IMR-90 (cell line): ENCODE measurements at regions not wholly inside any gene's neighbourhood (a gene's known extent, or its start where the extent isn't known, plus 50 kb on each side); places are given as distances from the start of the nearest gene placed in this dataset.
"Not testable (repeated sequence)": the region's sequence is repeated elsewhere in the genome, so short reads cannot be mapped to it uniquely, and the experiment has no call there.

Experiments
- ATAC-seq: fragments of 200-7000 bp; cut with Tn5 transposase; 2 replicates; pipeline ENCODE4 v1.9.1; 2020; ENCODE audit warnings: low read depth, mild to moderate bottlenecking, moderate library complexity
- BruUV-seq: library from RNA; stranded (reverse); fragments of 400-500 nt; replicated peaks from 2 replicates; lab custom pipeline; 2021; lab: Mats Ljungman, UMichigan
- CTCF ChIA-PET: fragments of 300-600 bp; formaldehyde crosslinking; extraction: SDS; loops from one replicate; lab custom pipeline; 2021; ENCODE audit warnings: antibody characterized with exemption; lab: Yijun Ruan, JAX
- POLR2A ChIA-PET: fragments of 300-600 bp; sonication (Branson Sonifier 250); formaldehyde crosslinking; loops from one replicate; lab custom pipeline; 2022; ENCODE audit warnings: antibody characterized with exemption; ENCODE audit not compliant: unreplicated experiment; lab: Charles Lee
- DNase-seq: peaks from one replicate; pipeline ENCODE4 v3.0.0; 2013
- H2AFZ ChIP-seq: replicated peaks from 2 replicates; pipeline ENCODE3; 2013; ENCODE audit warnings: low read length, mild to moderate bottlenecking; ENCODE audit not compliant: poor library complexity
- H2AK5ac ChIP-seq: 2 replicates; pipeline ENCODE4 v1.6.1; 2013; ENCODE audit warnings: low read depth, low read length, inconsistent platforms
- H2AK9ac ChIP-seq: replicated peaks from 2 replicates; pipeline ENCODE3; 2013; ENCODE audit warnings: mild to moderate bottlenecking, low read depth, low read length, moderate library complexity; ENCODE audit not compliant: poor library complexity
- H2BK120ac ChIP-seq: 2 replicates; pipeline ENCODE4 v1.6.1; 2013; ENCODE audit warnings: low read depth, low read length, inconsistent platforms
- H2BK15ac ChIP-seq: 3 replicates; pipeline ENCODE4 v1.6.1; 2013; ENCODE audit warnings: low read depth, low read length, inconsistent platforms
- H2BK20ac ChIP-seq: 2 replicates; pipeline ENCODE4 v1.6.1; 2013; ENCODE audit warnings: low read depth, mild to moderate bottlenecking, inconsistent platforms, low read length, moderate library complexity
- H2BK5ac ChIP-seq: 2 replicates; pipeline ENCODE4 v1.6.1; 2013; ENCODE audit warnings: mild to moderate bottlenecking, low read depth, low read length, inconsistent platforms; ENCODE audit not compliant: poor library complexity, severe bottlenecking
- H3K14ac ChIP-seq: replicated peaks from 2 replicates; pipeline ENCODE4 v1.6.1; 2013; ENCODE audit warnings: low read depth, low read length, inconsistent platforms
- H3K18ac ChIP-seq: 2 replicates; pipeline ENCODE4 v1.6.1; 2013; ENCODE audit warnings: low read depth, low read length, control low read depth
- H3K23ac ChIP-seq: 2 replicates; pipeline ENCODE4 v1.6.1; 2013; ENCODE audit warnings: low read depth, low read length, inconsistent platforms
- H3K27ac ChIP-seq: 2 replicates; pipeline ENCODE4 v1.5.1; 2013; ENCODE audit warnings: mild to moderate bottlenecking, control low read depth, low read length; ENCODE audit not compliant: insufficient read depth
- H3K27me3 ChIP-seq: 2 replicates; pipeline ENCODE4 v1.6.1; 2013; ENCODE audit warnings: low read length; ENCODE audit not compliant: control insufficient read depth, insufficient read depth
- H3K36me3 ChIP-seq: 2 replicates; pipeline ENCODE4 v1.6.1; 2013; ENCODE audit warnings: low read length, mixed read lengths; ENCODE audit not compliant: control insufficient read depth, insufficient read depth
- H3K4ac ChIP-seq: 2 replicates; pipeline ENCODE4 v1.6.1; 2013; ENCODE audit warnings: low read depth, low read length, inconsistent platforms
- H3K4me1 ChIP-seq: 2 replicates; pipeline ENCODE4 v1.6.1; 2013; ENCODE audit warnings: low read length, mixed read lengths; ENCODE audit not compliant: control insufficient read depth, insufficient read depth
- H3K4me2 ChIP-seq: 2 replicates; pipeline ENCODE4 v1.6.1; 2013; ENCODE audit warnings: low read depth, mild to moderate bottlenecking, control low read depth, low read length, moderate library complexity
- H3K4me3 ChIP-seq: 2 replicates; pipeline ENCODE4 v1.5.1; 2013; ENCODE audit warnings: low read depth, mild to moderate bottlenecking, control low read depth, low read length, moderate library complexity; ENCODE audit not compliant: insufficient read depth
- H3K56ac ChIP-seq: 2 replicates; pipeline ENCODE4 v1.6.1; 2013; ENCODE audit warnings: low read length, inconsistent platforms; ENCODE audit not compliant: insufficient read depth; ENCODE audit errors: extremely low read depth
- H3K79me1 ChIP-seq, 2 experiments: 2 replicates each; pipeline ENCODE4 v1.6.1; 2013; ENCODE audit warnings: low read length in 2 of 2, inconsistent platforms in 1 of 2, low read depth in 1 of 2
- H3K9ac ChIP-seq: 2 replicates; pipeline ENCODE4 v1.6.1; 2013; ENCODE audit warnings: low read depth, low read length, control low read depth
- H3K9me1 ChIP-seq: 2 replicates; pipeline ENCODE4 v1.6.1; 2013; ENCODE audit warnings: low read length, inconsistent platforms; ENCODE audit not compliant: insufficient read depth
- H3K9me3 ChIP-seq: 2 replicates; pipeline ENCODE4 v1.6.1; 2013; ENCODE audit warnings: low read length; ENCODE audit not compliant: control insufficient read depth, insufficient read depth
- H4K20me1 ChIP-seq: 2 replicates; pipeline ENCODE4 v1.6.1; 2013; ENCODE audit warnings: low read length, inconsistent platforms; ENCODE audit not compliant: insufficient read depth
- H4K5ac ChIP-seq: 2 replicates; pipeline ENCODE4 v1.6.1; 2013; ENCODE audit warnings: mild to moderate bottlenecking, low read depth, low read length, control low read depth
- H4K8ac ChIP-seq, 2 experiments: 2 replicates each; pipeline ENCODE4 v1.6.1; 2013; ENCODE audit warnings: low read depth in 2 of 2, low read length in 2 of 2, control low read depth in 1 of 2, inconsistent platforms in 1 of 2
- H4K91ac ChIP-seq: 2 replicates; pipeline ENCODE4 v1.6.1; 2013; ENCODE audit warnings: low read depth, low read length, inconsistent platforms; ENCODE audit not compliant: insufficient read depth
- CEBPB ChIP-seq: IDR thresholded peaks from 2 replicates; pipeline ENCODE4 v1.6.1; 2012; ENCODE audit warnings: low read depth, low read length, improper control_type of control experiment
- MXI1 ChIP-seq: IDR thresholded peaks from 2 replicates; pipeline ENCODE4 v1.6.1; 2012; ENCODE audit warnings: low read depth, mild to moderate bottlenecking, low read length, moderate library complexity, borderline replicate concordance
- RFX5 ChIP-seq: IDR thresholded peaks from 2 replicates; pipeline ENCODE4 v1.8.0; 2012; ENCODE audit warnings: low read depth, mild to moderate bottlenecking, low read length, moderate library complexity
- WGBS, 2 experiments: methylation state at CpG; one replicate each; pipeline versions ENCODE4 v1.1.5 to v1.1.7; 2013; ENCODE audit warnings: missing lambda C conversion rate in 2 of 2; ENCODE audit not compliant: insufficient read length in 1 of 2; ENCODE audit errors: extremely low coverage in 2 of 2; 5-methylcytosine and 5-hydroxymethylcytosine counted together
- dilution Hi-C: fragments of 300-500 bp; cut with HindIII; formaldehyde crosslinking; loops from one replicate; pipeline ENCODE4 v1.14.3; 2018; ENCODE audit warnings: low sequenced_read_pairs; ENCODE audit not compliant: unreplicated experiment
- in situ Hi-C: fragments of 300-500 bp; cut with MboI; formaldehyde crosslinking; loops from 3 replicates; pipeline ENCODE4 v1.14.3; 2019; ENCODE audit warnings: low sequenced_read_pairs, inconsistent platforms, mixed read lengths
- intact Hi-C: fragments of 100-400 bp; cut with micrococcal nuclease; formaldehyde crosslinking; loops from 2 replicates; pipeline ENCODE4 v1.10.0; 2022

DNA sequence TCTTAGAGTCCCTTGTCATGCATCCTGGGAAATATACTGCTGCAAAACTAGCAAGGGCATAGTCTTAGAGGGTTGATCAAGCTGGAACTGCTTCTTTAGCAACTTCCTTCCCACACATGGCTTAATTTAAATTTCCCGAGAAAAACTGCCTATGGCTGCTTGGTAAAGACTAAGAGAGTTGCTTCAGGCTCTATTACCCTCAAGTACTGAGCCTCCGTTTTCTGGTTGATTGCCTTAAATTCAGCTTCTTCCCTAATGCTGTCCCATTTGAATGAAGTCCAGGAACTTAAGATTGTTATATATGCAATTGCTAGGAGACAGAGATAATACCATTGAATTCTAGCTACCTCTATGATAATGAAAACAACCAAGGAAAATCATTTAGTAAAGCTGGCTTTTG is 385.7 kb upstream of the CYLC2 start:
- CTCF ChIA-PET = no interaction called here
- Histone ChIP-seq H2AK5ac (no peak overlapping the region), H3K4me2 (no peak overlapping the region), H2BK5ac (no peak overlapping the region), H2BK20ac (no peak overlapping the region), H3K36me3 (no peaks in the 10 kb centered on the region), H4K8ac (no peak overlapping the region), H4K91ac (no peak overlapping the region), H3K23ac (no peak overlapping the region), H3K79me1 (no peaks in the 10 kb centered on the region), H3K9me1 (no peaks in the 10 kb centered on the region), H3K4me1 (no peaks in the 10 kb centered on the region), H4K5ac (no peak overlapping the region), H3K9me3 (peaks cover 10% of the 10 kb centered on the region; the same call in 1 of the 2 replicates), H3K4ac (no peak overlapping the region), H3K27ac (no peak overlapping the region), H3K4me3 (no peak overlapping the region), H3K56ac (no peak overlapping the region), H2BK120ac (no peak overlapping the region), H2BK15ac (no peak overlapping the region), H2AFZ (no peak overlapping the region), H3K27me3 (no peaks in the 10 kb centered on the region), H3K18ac (no peak overlapping the region), H3K9ac (no peak overlapping the region), H2AK9ac (no peak overlapping the region), H3K14ac (no peak overlapping the region), H4K20me1 (no peaks in the 10 kb centered on the region)
- TF ChIP-seq RFX5 (no peak), CEBPB (no peak), MXI1 (no peak)
- intact Hi-C loops = no loop called here
- BruUV-seq = no TSS peak
- POLR2A ChIA-PET = interaction anchor here (1.0 kb wide), 1 partner anchor 28 kb away, joined by 3 read pairs; no protein-coding TSS in a partner anchor
- WGBS, 2 experiments = no CpG with 5 or more reads among the region's 2 CpGs
- in situ Hi-C loops = no loop called here
- no peak for DNase-seq
- dilution Hi-C loops = no loop called here
- ATAC-seq = no peak

- H3K4me1 ChIP-seq, H3K14ac ChIP-seq, H3K9ac ChIP-seq, BruUV-seq, H3K23ac ChIP-seq, H2BK15ac ChIP-seq, dilution Hi-C loops, H3K79me1 ChIP-seq, H2BK120ac ChIP-seq, CTCF ChIA-PET, ATAC-seq, H3K4me2 ChIP-seq, H4K8ac ChIP-seq, H3K18ac ChIP-seq, H4K5ac ChIP-seq, H3K9me1 ChIP-seq, H3K9me3 ChIP-seq, H3K27me3 ChIP-seq, H3K36me3 ChIP-seq, H2AK5ac ChIP-seq, DNase-seq, POLR2A ChIA-PET, H2BK5ac ChIP-seq, H3K4me3 ChIP-seq, H3K27ac ChIP-seq, H2AK9ac ChIP-seq, H2AFZ ChIP-seq, H4K91ac ChIP-seq, H2BK20ac ChIP-seq, H3K4ac ChIP-seq, H4K20me1 ChIP-seq, H3K56ac ChIP-seq, intact Hi-C loops: not testable (repeated sequence)
- in situ Hi-C loops = loop anchor here (5.0 kb wide), 1 partner anchor 51 kb away; no protein-coding TSS in a partner anchor
- 62% methylated on average over 15 of the region's 47 CpGs; no CpG with 5 or more reads in 1 of the 2 experiments for WGBS, 2 experiments
Observed at GRCh38 chr9:102603198-102604195, 391.6 kb upstream of the CYLC2 start.
